ENCODE measurements at regions not wholly inside any gene's neighbourhood (a gene's known extent, or its start where the extent isn't known, plus 50 kb on each side); places are given as distances from the start of the nearest gene placed in this dataset.
"Not testable (repeated sequence)": the region's sequence is repeated elsewhere in the genome, so short reads cannot be mapped to it uniquely, and the experiment has no call there.

GRCh38 chr12:83709899-83710298, 1023.2 kb downstream of the TMTC2 start:
- H3K27ac ChIP-seq, result no peak overlapping the region
- H3K4me1 ChIP-seq, result no peaks in the 10 kb centered on the region
- no peaks in the 10 kb centered on the region for H4K20me1 ChIP-seq (ENCODE audit: low read depth)
- TF ChIP-seq CTCF (IDR thresholded peaks at IDR 0.05) (no peak), EZH2 (IDR thresholded peaks at IDR 0.05) (no peak), EZH2phosphoT487 (IDR thresholded peaks at IDR 0.05) (no peak)
- peaks cover 8% of the 10 kb centered on the region for H3K9me3 ChIP-seq (ENCODE audit: low read depth)
- Mint-ChIP-seq H3K27ac (no peak overlapping the region), H3K36me3 (no peaks in the 10 kb centered on the region), H3K4me3 (no peak overlapping the region), H3K9me3 (peaks cover 30% of the 10 kb centered on the region), H3K4me1 (no peaks in the 10 kb centered on the region), H3K27me3 (ENCODE audit: insufficient read depth, low read depth) (no peaks in the 10 kb centered on the region)
- DNase-seq (ENCODE audit: low spot score), result no peak
- no peak overlapping the region for H3K4me3 ChIP-seq
- H3K79me2 ChIP-seq (ENCODE audit: low read depth), result no peaks in the 10 kb centered on the region
- no peaks in the 10 kb centered on the region for H3K27me3 ChIP-seq
- no peak overlapping the region for H3K9ac ChIP-seq
- H2AFZ ChIP-seq (replicated peaks), result no peak overlapping the region
- no peaks in the 10 kb centered on the region for H3F3A ChIP-seq (ENCODE audit: low read depth)
- H3K4me2 ChIP-seq, result no peak overlapping the region
- H3K36me3 ChIP-seq, result no peaks in the 10 kb centered on the region

GRCh38 chr12:83700838-83701237, 1014.1 kb downstream of the TMTC2 start:
- H3K27me3 Mint-ChIP-seq (ENCODE audit: insufficient read depth, low read depth), result no peaks in the 10 kb centered on the region
- H3K27ac ChIP-seq, result no peak overlapping the region

GRCh38 chr12:83696311-83696710, 1009.6 kb downstream of the TMTC2 start:
- not testable (repeated sequence) for H3F3A ChIP-seq (ENCODE audit: low read depth); H3K27me3 Mint-ChIP-seq (ENCODE audit: insufficient read depth, low read depth); H3K9me3 Mint-ChIP-seq; DNase-seq (ENCODE audit: low spot score); H3K4me3 Mint-ChIP-seq; H3K4me3 ChIP-seq; H3K27ac Mint-ChIP-seq; H3K4me1 ChIP-seq; H3K4me2 ChIP-seq; H3K9me3 ChIP-seq (ENCODE audit: low read depth); H3K79me2 ChIP-seq (ENCODE audit: low read depth); H2AFZ ChIP-seq (replicated peaks); H3K27ac ChIP-seq; H4K20me1 ChIP-seq (ENCODE audit: low read depth); H3K36me3 ChIP-seq; H3K36me3 Mint-ChIP-seq; H3K4me1 Mint-ChIP-seq; H3K9ac ChIP-seq; H3K27me3 ChIP-seq

More at GRCh38 chr12:83700838-83701237, 1014.1 kb downstream of the TMTC2 start:
- Histone ChIP-seq H3K4me3 (no peak overlapping the region), H2AFZ (replicated peaks) (no peak overlapping the region), H3K79me2 (ENCODE audit: low read depth) (no peaks in the 10 kb centered on the region), H4K20me1 (ENCODE audit: low read depth) (no peaks in the 10 kb centered on the region), H3K9me3 (ENCODE audit: low read depth) (no peaks in the 10 kb centered on the region), H3K9ac (no peak overlapping the region), H3K4me1 (no peaks in the 10 kb centered on the region), H3K4me2 (no peak overlapping the region), H3F3A (ENCODE audit: low read depth) (no peaks in the 10 kb centered on the region), H3K27me3 (no peaks in the 10 kb centered on the region), H3K36me3 (no peaks in the 10 kb centered on the region)
- H3K4me3 Mint-ChIP-seq, result no peak overlapping the region
- TF ChIP-seq EZH2phosphoT487 (IDR thresholded peaks at IDR 0.05) (no peak), CTCF (IDR thresholded peaks at IDR 0.05) (no peak), EZH2 (IDR thresholded peaks at IDR 0.05) (no peak)
- H3K36me3 Mint-ChIP-seq, result no peaks in the 10 kb centered on the region
- H3K27ac Mint-ChIP-seq, result no peak overlapping the region
- no peaks in the 10 kb centered on the region for H3K4me1 Mint-ChIP-seq
- no peak for DNase-seq (ENCODE audit: low spot score)
- no peaks in the 10 kb centered on the region for H3K9me3 Mint-ChIP-seq

GRCh38 chr12:83691730-83692129, 1005.0 kb downstream of the TMTC2 start:
- no peaks in the 10 kb centered on the region for H3K27me3 ChIP-seq
- no peak overlapping the region for H3K4me2 ChIP-seq
- Mint-ChIP-seq H3K9me3 (peaks cover 4% of the 10 kb centered on the region), H3K4me3 (no peak overlapping the region), H3K27ac (no peak overlapping the region), H3K27me3 (ENCODE audit: insufficient read depth, low read depth) (peaks cover 2% of the 10 kb centered on the region), H3K4me1 (no peaks in the 10 kb centered on the region), H3K36me3 (no peaks in the 10 kb centered on the region)
- H3K9ac ChIP-seq, result no peak overlapping the region
- no peaks in the 10 kb centered on the region for H4K20me1 ChIP-seq (ENCODE audit: low read depth)
- H3K27ac ChIP-seq, result no peak overlapping the region
- TF ChIP-seq CTCF (IDR thresholded peaks at IDR 0.05) (no peak), EZH2phosphoT487 (IDR thresholded peaks at IDR 0.05) (no peak)
- H3K4me1 ChIP-seq, result no peaks in the 10 kb centered on the region
- H2AFZ ChIP-seq (replicated peaks), result no peak overlapping the region
- no peaks in the 10 kb centered on the region for H3F3A ChIP-seq (ENCODE audit: low read depth)
- no peak overlapping the region for H3K4me3 ChIP-seq
- no peaks in the 10 kb centered on the region for H3K79me2 ChIP-seq (ENCODE audit: low read depth)
- no peak for DNase-seq (ENCODE audit: low spot score)
- no peaks in the 10 kb centered on the region for H3K36me3 ChIP-seq
- H3K9me3 ChIP-seq (ENCODE audit: low read depth), result no peaks in the 10 kb centered on the region

All from neural progenitor cell (in vitro differentiated cells).